NCI-H748 treated with DMSO at 0.1 percent for 48 hours (cell line): ENCODE measurements at regions not wholly inside any gene's neighbourhood (a gene's known extent, or its start where the extent isn't known, plus 50 kb on each side); places are given as distances from the start of the nearest gene placed in this dataset.
"Not testable (repeated sequence)": the region's sequence is repeated elsewhere in the genome, so short reads cannot be mapped to it uniquely, and the experiment has no call there.

Experiments
- DNase-seq: peaks from one replicate; lab custom pipeline; 2025; lab: John Stamatoyannopoulos, UW

GRCh38 chr3:31100519-31100918, 206.1 kb upstream of the GADL1 start:
- no peak for DNase-seq

- not testable (repeated sequence) for DNase-seq
Observed at GRCh38 chr3:31101285-31101684, 206.8 kb upstream of the GADL1 start.

- DNase-seq, result no peak
Observed at GRCh38 chr3:31102196-31102879, 207.9 kb upstream of the GADL1 start.

- DNase-seq, result no peak
Observed at GRCh38 chr3:31103181-31103580, 208.7 kb upstream of the GADL1 start.

GRCh38 chr3:31103623-31104180, 209.2 kb upstream of the GADL1 start:
- DNase-seq, result no peak

- DNase-seq, result no peak
Observed at GRCh38 chr3:31105011-31105410, 210.6 kb upstream of the GADL1 start.

GRCh38 chr3:31105438-31106077, 211.1 kb upstream of the GADL1 start:
- no peak for DNase-seq

- no peak for DNase-seq
Observed at GRCh38 chr3:31106204-31106603, 211.7 kb upstream of the GADL1 start.

GRCh38 chr3:31106912-31107311, 212.5 kb upstream of the GADL1 start:
- DNase-seq, result no peak

- no peak for DNase-seq
Observed at GRCh38 chr3:31114929-31115283, 220.4 kb upstream of the GADL1 start.

- DNase-seq, result not testable (repeated sequence)
Observed at GRCh38 chr3:31115531-31115930, 221.1 kb upstream of the GADL1 start.

- no peak for DNase-seq
Observed at GRCh38 chr3:31116651-31117050, 222.2 kb upstream of the GADL1 start.

GRCh38 chr3:31117854-31118253, 223.4 kb upstream of the GADL1 start:
- no peak for DNase-seq

- no peak for DNase-seq
Observed at GRCh38 chr3:31124373-31124772, 229.9 kb upstream of the GADL1 start.

GRCh38 chr3:31125413-31126020, 231.1 kb upstream of the GADL1 start:
- no peak for DNase-seq

- no peak for DNase-seq
Observed at GRCh38 chr3:31129241-31129640, 234.8 kb upstream of the GADL1 start.

GRCh38 chr3:31132132-31132769, 237.8 kb upstream of the GADL1 start:
- no peak for DNase-seq

GRCh38 chr3:31133541-31133940, 239.1 kb upstream of the GADL1 start:
- no peak for DNase-seq

GRCh38 chr3:31135546-31135945, 241.1 kb upstream of the GADL1 start:
- DNase-seq, result no peak

GRCh38 chr3:31137718-31138465, 243.4 kb upstream of the GADL1 start:
- DNase-seq, result no peak

GRCh38 chr3:31140470-31140869, 246.0 kb upstream of the GADL1 start:
- no peak for DNase-seq

GRCh38 chr3:31142139-31142538, 247.7 kb upstream of the GADL1 start:
- DNase-seq, result peak; percentile 90
